ENCODE measurements at regions not wholly inside any gene's neighbourhood (a gene's known extent, or its start where the extent isn't known, plus 50 kb on each side); places are given as distances from the start of the nearest gene placed in this dataset.
"Not testable (repeated sequence)": the region's sequence is repeated elsewhere in the genome, so short reads cannot be mapped to it uniquely, and the experiment has no call there.

DNA sequence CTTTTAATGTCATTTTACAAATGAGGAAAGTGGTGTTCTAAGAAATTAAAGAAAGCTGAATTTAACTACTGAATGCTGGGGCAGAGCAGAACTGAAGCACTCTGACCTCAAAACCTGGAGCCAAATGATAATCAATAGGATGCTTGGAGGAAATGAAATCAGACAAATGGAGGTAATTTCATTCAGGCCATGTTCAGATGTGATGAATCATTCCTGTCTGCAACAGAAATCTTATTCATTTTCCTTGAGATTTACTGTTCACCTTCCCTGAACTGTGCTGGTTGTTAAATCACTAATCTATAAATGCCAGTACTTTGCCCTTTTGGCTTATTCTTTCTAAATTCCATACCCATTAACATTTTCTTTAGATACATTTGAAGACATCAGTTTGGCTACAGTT, 85.6 kb upstream of the SNX7 start:
- no peak for DNase-seq

DNA sequence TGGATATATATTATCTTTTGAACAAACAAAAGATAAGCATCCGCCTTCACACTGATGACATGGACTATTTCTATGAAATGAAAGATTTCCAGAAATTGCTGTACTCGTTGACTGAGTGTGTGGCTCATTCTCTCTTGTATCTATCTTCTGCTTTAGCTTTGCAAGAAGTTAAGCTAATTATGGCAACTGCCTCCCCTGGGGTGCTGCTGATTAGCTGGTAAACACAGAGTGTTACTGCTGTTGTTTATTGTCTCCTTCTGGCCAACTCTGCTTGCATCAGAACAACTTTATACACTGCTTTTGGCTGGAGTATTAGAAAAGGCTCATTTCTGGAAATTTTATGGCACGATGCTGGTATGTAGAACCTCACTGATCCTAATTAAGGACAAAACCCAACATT, 95.6 kb upstream of the SNX7 start:
- no peak for DNase-seq

DNA sequence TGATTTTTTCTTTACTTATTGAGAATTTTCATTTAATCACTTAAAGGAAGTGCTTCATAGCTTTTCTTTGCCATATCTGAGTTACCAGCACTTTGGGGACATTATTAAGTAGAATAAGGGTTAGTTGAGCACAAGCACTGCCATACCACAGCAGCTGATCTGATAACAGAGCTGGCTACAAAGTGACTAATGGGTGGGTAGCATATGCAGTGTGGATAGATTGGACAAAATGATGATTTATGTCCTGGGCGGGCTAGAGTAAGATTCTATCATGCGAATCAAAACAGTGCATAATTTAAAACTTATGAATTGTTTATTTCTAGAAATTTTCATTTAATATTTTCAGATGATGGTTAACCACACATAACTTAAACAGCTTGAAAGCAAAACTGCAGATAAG, 102.2 kb upstream of the SNX7 start:
- DNase-seq, result no peak

DNA sequence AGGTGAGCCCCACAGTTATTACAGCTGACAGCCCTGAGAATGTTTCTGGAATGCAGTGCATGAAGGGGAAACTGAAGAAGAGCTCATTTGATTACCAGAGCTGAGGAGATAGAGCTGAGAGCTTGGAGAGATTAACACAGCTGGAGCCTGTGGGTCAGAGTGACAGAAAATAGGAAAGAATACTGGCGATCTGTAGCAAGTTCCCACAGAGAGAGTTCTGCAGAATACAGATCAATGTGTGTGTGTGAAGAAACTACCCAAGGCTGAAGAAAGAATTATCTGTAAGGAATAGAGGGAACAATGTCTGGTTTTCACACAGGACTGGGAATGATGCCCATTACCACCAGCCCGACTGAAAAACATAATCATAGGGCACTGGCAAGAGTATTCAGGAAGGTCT, 103.6 kb upstream of the SNX7 start:
- no peak for DNase-seq

DNA sequence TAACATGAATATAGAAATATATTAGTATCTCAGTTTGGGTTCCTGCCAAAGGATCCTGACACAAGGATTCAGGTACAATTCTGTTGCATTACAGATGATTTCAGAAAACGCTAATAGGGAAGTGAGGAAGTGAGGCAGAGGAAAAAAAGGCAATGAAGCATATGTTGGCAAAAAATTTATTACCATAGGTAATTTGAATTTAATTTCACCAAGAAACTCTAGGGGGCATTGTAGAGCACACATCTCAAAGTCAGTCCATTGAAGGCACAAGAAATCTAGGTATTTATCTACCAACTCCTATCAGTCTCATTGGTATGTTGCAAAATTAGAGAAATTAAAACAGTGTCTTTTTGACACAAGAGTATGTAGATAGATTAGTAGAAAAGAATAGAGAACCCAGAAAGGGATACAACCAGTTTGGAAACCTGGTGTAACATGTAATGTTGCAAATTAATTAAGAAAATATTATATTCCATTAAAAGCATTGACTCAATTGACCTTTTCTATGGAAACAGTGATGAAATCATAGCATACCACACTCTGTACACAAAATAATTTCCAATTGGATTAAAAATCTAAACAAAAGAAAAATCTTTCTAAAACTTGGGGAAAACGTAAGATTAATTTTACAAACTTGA, 104.9 kb upstream of the SNX7 start:
- DNase-seq, result peak; percentile 45

DNA sequence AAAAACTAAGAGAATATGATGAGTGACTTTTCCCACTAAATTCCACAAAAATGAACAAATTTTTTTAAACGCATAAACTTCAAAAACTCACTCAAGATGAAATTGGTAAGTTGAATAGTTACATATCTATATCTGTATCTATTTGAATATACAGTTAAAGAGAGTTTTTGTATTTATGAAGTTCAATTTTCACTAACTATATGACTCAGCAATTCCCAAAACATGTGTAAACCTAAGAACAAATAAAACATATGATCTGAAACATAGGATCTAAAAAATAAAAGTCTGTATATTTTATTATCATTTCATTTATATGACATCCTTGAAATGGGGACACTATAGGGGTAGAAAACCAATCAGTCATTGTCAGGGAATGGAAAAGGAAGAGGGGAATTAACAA, 105.7 kb upstream of the SNX7 start:
- no peak for DNase-seq

DNA sequence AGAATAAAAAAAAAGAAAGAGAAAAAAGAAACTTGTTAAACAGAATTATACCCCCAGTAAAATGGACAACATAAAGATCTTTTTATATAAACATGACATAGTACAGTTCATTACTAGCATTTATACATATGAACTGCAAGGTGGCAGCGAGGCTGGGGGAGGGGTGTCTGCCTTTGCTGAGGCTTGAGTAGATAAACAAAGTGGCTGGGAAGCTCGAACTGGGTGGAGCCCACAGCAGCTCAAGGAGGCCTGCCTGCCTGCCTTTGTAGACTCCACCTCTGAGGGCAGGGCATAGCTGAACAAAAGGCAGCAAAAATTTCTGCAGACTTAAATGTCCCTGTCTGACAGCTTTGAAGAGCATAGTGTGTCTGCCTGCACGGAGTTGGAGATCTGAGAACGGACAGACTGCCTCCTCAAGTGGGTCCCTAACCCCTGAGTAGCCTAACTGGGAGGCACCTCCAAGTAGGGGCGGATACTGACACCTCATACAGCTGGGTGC, 108.9 kb upstream of the SNX7 start:
- DNase-seq, result not testable (repeated sequence)

DNA sequence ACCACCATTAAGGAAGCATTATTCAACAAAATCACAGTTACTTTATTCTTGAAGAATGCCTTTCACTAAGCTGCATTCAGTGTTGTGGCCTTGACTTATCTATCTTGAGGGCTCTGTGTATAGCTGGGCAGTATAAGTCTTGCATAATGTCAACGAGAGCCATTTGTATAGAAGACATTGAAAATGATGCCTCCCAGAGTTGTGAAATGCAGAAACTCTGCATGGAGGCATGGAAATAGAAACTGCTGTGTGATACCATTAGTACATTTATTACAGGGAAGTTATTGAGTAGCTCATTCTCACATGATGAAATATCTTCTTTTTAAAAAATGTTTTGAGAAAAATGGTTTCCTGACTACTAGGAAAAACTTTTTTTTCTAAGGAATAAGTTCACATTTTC, 111.4 kb upstream of the SNX7 start:
- no peak for DNase-seq

DNA sequence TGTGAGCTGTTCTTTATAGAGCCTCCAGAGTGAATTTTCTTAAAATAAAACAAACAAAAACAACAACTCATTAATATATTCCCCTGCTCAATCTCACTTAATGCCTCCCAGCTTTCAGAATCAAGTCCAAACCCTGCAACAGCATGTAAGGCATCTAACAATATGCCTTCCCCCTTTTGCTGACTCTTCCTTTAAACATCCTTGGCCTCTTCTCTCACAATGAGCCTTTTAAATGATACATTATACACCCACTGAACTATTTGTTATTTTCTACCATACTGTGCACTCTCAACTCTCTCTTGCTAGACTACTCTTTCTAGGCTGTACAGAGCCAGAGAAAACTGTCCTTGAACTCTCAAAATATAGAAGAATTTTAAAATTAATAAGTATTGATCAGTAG, 115.2 kb upstream of the SNX7 start:
- DNase-seq, result no peak

DNA sequence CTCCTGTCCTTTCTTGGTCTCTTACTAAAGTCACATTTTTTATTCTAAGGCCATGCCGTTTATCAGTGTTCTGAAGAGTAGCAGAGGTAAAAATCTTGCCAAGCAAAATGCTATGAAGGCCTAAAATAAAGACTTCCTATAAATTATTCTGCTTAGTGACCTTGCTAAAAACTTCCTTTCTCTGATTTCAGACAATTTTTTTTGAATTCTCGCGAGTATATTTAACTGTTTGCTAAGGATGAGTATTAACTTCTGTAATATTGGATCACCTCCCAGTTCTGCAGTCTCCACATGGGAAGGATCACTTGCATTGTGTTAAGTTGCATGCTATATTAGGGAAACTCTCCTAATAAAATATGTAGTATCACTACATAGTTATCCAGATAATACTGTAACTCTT, 123.4 kb upstream of the SNX7 start:
- no peak for DNase-seq

DNA sequence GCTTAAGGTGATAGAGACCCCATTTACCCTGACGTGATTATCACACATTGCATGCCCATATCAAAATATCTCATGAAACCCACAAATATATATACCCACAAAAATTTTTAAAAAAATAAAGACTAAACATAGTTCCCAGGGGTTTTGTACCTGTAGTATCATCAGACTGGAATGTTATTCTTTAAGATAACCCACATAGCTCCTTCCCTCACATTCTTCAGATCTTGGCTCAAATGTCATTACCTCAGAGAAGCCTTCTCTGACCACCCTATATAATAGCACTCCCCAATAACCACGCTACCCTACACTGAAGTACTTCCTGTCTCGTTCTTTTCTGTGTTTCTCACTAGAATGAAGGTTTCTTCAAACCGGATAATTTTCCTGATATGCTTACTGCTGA, 138.3 kb upstream of the SNX7 start:
- DNase-seq, result no peak

DNA sequence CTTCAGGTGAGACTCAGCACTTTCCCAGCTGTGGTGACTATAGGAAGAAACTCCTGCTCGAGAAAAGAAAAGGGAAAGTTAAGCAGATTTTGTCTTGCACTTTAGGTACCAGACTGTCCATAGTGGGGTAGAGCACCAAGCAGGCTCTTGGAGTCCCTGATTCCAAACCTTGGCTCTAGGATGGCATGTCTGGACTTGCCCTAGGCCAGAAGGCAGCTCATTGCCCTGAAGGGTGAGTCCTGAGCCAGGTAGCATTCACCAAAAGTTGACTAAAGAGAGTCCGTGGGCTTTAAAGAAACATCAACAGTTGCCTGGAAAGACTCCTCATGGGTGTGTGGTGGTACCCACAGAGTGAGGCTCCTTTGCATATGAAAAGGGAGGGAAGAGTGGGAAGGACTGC, 145.2 kb upstream of the SNX7 start:
- no peak for DNase-seq

DNA sequence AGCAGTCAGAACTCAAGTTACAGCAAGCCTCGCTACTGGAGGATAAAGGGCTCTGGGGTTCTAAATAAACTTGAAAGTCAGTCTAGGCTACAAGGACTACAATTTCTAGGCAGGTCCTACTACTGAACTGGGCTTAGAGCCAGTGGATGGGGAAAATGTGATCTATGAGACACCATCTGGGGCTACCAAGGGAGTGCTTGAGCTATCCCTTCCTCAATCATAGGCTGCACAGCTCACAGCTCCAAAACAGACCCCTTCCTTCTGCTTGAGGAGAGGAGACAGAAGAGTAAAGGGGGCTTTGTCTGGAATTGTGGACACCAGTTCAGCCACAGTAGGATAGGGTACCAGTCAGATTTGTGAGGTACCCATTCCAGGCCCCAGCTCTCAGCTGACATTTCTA, 145.8 kb upstream of the SNX7 start:
- DNase-seq, result no peak

DNA sequence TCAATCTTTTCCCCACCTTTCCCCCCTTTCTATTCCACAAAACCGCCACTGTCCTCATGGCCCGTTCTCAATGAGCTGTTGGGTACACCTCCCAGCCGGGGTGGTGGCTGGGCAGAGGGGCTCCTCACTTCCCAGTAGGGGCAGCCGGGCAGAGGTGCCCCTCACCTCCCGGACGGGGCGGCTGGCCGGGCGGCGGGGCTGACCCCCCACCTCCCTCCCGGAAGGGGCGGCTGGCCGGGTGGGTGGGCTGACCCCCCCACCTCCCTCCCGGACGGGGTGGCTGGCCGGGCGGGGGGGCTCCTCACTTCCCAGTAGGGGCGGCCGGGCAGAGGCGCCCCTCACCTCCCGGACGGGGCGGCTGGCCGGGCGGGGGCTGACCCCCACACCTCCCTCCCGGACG, 149.3 kb upstream of the SNX7 start:
- DNase-seq, result not testable (repeated sequence)

DNA sequence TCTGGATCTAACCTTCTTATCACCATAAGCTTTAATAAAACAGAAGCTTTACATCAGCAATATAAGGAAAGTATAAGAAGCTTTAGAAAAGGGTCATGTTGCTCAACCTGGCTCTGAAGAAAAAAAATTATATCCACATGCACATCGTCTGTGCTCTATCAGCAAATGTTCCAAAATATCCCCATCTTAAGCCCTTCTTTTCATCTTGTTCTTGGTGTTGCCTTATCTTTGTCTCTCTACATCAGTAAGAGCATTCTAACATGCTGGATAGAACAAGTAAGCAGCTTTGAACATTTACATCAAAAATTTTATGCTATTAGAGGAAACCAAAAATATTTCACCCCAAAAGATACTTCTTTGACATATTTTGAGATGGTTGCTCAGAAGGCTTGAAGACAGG, 157.8 kb upstream of the SNX7 start:
- DNase-seq, result no peak

DNA sequence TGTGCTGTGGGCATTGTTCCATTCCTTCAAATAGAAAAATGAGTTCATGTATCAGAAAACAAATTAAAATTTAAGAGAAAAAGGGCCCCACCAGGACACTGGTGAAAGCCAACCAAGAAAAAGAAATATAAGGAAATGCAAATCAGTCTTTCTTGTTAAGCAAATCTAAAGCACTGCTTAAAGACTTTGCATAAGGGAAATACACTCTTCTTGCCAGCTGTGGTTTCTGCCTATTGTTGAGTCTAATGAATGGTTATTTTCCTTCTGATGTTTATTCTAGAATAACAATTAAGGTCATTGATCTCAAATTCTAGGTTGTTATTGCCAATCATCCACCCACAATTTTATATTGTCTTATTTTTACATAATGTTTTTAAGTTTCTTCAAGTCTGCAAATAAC, 158.6 kb upstream of the SNX7 start:
- peak; percentile 17 for DNase-seq

DNA sequence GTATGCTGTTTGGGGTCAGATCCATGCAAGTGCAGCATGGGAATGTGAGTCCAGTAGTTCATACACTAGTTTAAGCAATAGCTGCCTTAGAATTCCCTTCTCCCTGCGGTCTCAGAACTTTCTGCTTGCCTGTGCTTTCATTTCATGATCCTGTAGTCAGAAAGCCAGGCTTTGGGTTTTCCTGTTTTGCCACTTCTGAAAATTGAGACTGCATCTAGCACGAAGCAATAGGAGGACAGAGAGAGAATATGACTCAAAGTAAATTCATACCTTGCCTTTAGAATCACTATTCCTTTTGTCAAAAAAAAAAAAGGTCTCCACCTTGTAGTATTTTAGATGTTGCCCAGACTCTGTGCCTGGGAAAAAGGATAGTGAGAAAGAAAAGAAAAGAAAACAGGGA, 161.2 kb upstream of the SNX7 start:
- DNase-seq, result no peak

DNA sequence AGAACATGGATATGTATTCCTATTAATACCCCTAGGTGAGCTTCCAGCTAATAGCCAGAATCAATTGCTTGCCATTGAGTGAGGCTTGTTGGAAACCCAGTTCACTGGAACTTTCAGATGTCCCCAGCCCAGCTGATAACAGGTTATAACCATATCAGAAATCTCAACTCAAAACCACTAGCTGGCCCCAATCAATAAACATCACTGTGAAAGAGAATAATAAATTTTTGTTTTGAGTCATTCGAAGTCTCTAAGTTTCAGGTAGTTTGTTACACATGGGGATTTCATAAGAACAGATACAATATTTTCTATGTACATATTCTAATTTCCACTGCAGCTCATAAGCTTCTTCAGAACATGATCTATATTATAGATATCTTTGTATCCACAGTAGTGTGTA, 162.9 kb upstream of the SNX7 start:
- no peak for DNase-seq

DNA sequence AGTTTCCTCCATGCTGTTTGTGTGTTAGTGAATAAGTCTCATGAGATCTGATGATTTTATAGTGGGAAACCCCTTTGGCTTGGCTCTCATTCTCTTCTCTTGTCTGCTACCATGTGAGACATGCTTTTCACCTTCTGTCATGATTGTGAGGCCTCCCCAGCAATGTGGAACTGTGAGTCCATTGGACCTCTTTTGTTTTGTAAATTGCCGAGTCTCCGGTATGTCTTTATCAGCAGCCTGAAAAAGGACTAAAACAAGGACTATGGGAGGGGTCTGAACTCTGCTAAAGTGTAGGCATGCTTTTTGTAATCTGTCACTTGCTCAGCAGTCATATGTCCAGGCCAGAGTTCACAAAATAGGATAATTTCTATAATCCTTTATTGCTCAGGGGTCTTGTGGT, 164.0 kb upstream of the SNX7 start:
- no peak for DNase-seq

DNA sequence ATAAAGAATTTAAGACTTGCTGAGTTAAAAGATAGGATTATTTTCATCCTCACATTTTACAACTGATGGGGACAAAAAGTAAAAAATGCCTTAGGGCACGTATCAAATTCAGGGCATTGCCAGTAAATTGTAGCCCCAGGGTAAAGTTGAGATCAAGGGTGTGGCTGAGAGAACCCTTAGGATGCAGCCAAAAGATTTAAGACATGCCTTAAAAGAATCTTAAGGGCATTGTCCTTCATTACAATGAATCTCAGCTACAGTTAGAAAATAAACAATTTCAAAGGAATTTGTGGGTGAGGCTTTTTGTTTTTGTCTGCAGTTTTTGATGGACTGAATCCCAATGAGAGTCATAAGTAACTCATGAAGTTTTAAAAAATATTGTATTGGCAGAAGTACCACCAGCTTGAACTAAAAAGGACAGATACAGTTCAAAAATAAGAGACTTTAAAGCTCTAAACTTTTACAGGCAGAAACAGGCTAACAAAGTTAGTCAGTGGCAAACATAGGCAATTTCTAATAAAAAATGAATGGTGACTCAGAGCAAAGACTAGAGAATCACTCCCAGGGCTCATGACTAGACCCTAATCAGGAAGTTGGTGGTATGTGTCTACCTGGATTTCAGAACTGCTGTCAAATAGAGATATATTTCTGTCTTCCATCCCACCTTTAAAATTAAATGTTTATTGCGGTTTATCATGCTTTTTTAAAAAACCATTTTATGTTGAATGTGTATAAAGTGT, 165.1 kb upstream of the SNX7 start:
- DNase-seq, result no peak

DNA sequence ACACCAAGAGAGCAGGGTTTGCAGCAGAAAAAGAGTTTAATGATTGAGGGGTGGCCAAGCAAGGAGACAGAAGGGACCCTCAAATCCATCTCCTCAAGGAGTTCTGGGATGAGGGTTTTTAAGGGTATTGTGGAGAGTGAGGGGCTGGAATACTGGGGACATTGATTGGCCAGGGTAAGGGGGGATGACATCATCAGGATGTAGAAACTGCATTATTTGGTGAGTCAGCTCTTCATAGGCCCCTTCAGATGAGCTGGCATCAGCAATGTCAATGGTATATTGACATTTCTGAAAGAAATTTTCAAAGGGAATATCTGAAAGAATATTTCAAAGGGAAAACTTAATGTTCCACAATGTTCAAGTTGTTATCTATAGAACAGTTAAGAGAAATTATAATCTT, 168.1 kb upstream of the SNX7 start:
- no peak for DNase-seq

DNA sequence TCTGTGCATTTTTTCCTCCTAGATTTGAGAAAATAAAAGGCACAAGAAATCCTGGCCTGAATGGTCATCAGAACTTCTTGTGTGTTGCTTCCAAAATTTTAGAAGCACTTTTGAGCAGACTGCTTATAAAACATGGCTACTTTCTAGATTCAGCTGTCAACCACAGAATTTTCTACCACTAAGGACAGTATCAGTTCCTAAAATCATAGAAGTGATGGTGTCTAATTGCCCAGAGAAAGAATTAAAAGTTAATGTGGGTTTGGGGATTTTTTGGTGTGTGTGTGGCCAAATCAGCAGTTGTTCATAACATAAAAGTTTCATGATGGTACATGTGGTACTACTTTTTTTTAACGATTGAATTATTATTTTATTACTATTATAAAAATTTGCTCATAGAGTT, 171.4 kb upstream of the SNX7 start:
- no peak for DNase-seq

DNA sequence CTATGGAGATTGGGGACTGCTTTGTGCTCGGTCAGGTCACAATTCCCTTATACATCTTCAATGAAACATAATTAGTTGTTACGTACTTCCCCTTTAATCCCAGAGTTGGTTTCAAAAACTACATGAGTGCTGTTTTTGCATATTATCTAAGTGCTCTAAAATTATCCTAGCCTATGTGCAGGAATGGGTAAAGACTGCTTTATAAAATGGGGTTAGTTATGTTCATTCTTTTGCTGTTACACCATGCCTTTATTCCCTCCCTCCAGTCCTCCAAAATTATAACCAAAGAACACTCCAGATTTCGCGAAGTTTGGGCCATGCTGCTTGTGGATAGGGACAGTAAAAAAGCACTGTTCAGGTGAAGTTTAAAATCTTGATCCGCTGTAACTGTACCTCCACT, 173.9 kb upstream of the SNX7 start:
- no peak for DNase-seq

DNA sequence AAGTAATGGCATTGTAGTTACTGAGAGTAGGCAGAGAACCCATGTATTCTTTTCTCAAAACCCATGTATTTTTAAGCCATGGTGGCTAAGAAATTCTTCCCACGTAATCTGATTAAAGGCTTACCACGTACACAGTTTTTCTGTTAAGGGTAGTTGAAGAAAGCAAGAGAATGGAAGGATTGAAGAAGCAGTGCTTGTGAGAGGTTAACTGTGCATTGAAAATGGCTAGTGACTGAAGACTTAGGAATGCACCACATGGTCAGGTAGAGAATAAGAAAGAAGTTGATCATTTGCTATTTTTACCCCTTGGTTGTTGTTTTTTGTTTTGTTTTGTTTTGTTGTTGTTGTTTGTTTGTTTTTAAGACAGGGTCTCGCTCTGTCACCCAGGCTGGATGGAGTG, 178.9 kb upstream of the SNX7 start:
- DNase-seq, result no peak

DNA sequence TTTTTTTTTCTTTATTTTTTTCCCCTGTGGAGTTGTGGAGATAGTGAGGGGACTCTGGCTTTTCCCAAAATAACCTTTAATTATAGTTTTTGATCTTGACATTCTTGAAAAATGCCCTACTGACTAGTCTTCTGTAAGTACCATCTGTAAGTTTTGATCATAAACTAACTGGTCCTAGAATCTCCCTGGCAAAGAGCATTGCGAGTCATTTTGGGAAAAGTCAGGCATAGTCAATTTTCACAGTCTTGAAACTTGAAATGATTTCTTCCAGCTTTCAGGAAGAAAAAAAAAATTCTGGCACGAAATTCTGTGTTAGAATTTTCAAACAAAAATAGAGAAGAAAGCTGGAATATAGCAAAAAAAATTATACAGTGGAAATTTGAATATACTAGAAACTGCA, 181.2 kb upstream of the SNX7 start:
- no peak for DNase-seq
